ENCODE measurements at regions not wholly inside any gene's neighbourhood (a gene's known extent, or its start where the extent isn't known, plus 50 kb on each side); places are given as distances from the start of the nearest gene placed in this dataset.

DNA sequence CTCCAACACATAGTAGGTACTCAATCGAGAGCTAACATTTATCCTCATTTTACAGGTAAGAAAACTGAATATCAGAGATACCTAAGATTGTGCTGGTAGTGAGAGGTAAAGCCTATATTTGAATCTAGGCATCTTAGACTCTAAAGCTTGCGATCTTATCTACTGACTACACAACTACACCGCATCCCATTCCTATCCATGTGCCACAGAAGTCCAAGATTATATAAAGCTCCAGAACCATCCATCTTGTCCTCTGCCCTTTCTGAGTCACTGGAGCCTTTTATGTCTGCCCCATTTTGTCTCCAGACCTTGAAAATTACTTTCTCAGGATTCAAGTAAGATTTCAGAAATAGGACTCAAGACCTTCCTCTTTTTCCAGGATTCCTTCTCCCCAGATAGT, 84.4 kb downstream of the OR5AK2 start:
- H2AFZ ChIP-seq (ENCODE audit: low read depth) = no peak overlapping the region
- H3K79me2 ChIP-seq (ENCODE audit: insufficient read depth, low read depth) = no peaks in the 10 kb centered on the region
- no peak overlapping the region for H3K9ac ChIP-seq
- H4K20me1 ChIP-seq (ENCODE audit: insufficient read depth) = no peaks in the 10 kb centered on the region
- no peaks in the 10 kb centered on the region for H3K27me3 ChIP-seq (ENCODE audit: insufficient read depth, low read depth)
- no peak overlapping the region for H3K4me2 ChIP-seq
- H3K27ac ChIP-seq = no peak overlapping the region
- no peaks in the 10 kb centered on the region for H3K36me3 ChIP-seq (ENCODE audit: insufficient read depth)
- no peaks in the 10 kb centered on the region for H3K4me1 ChIP-seq (ENCODE audit: low read depth, poor library complexity, severe bottlenecking)
- TF ChIP-seq, protein P1, sequence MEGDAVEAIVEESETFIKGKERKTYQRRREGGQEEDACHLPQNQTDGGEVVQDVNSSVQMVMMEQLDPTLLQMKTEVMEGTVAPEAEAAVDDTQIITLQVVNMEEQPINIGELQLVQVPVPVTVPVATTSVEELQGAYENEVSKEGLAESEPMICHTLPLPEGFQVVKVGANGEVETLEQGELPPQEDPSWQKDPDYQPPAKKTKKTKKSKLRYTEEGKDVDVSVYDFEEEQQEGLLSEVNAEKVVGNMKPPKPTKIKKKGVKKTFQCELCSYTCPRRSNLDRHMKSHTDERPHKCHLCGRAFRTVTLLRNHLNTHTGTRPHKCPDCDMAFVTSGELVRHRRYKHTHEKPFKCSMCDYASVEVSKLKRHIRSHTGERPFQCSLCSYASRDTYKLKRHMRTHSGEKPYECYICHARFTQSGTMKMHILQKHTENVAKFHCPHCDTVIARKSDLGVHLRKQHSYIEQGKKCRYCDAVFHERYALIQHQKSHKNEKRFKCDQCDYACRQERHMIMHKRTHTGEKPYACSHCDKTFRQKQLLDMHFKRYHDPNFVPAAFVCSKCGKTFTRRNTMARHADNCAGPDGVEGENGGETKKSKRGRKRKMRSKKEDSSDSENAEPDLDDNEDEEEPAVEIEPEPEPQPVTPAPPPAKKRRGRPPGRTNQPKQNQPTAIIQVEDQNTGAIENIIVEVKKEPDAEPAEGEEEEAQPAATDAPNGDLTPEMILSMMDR (conservative IDR thresholded peaks at IDR 0.05; ENCODE audit: low read depth, low read length) = no peak
- no peak overlapping the region for H3K4me3 ChIP-seq (IDR thresholded peaks at IDR 0.05; ENCODE audit: insufficient read depth, low read depth, low read length)

DNA sequence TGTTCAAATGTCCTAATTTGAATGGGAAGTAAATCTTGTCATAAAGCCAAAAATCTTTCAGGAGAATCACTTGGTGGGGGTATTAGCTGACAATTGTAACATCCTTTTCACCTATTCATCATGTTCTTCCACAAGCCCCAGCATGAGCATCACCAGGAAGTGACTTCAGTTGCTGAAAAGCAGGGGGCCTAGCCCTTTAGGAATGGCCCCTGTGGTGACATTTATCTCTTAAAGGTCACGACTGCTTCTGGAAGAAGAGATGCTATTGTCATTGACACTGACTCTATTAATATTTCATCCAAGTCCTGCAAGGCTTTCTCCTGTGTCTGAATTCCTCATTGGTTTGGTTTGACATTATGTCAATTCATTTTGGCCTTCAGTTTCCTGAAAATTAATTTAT, 92.6 kb downstream of the OR5AK2 start:
- no peak overlapping the region for H2AFZ ChIP-seq (ENCODE audit: low read depth)
- no peaks in the 10 kb centered on the region for H3K79me2 ChIP-seq (ENCODE audit: insufficient read depth, low read depth)
- no peak overlapping the region for H3K4me3 ChIP-seq (IDR thresholded peaks at IDR 0.05; ENCODE audit: insufficient read depth, low read depth, low read length)
- TF ChIP-seq, protein P1 (conservative IDR thresholded peaks at IDR 0.05; ENCODE audit: low read depth, low read length) = no peak
- no peaks in the 10 kb centered on the region for H3K4me1 ChIP-seq (ENCODE audit: low read depth, poor library complexity, severe bottlenecking)
- H3K36me3 ChIP-seq (ENCODE audit: insufficient read depth) = no peaks in the 10 kb centered on the region
- H3K4me2 ChIP-seq = no peak overlapping the region
- H3K9ac ChIP-seq = no peak overlapping the region
- no peaks in the 10 kb centered on the region for H4K20me1 ChIP-seq (ENCODE audit: insufficient read depth)
- no peak overlapping the region for H3K27ac ChIP-seq
- no peaks in the 10 kb centered on the region for H3K27me3 ChIP-seq (ENCODE audit: insufficient read depth, low read depth)

DNA sequence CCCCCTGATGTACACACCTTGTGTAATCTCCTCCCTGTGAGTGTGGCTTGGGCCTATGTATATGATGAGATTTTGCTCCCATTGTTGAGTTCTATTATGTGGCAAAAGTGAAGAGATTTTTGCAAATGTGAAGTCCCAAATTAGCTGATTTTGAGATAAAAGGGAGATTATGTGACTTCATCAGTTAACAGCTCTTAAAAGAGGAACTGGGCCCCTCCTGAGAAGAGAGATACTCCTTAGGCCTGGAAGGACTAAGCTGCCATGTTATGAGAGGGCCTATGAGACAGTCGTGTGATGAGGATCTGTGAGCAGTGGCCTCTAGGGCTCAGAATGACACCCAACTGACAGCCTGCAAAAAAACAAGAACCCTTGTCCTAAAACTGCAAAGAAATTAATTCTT, 93.4 kb downstream of the OR5AK2 start:
- Histone ChIP-seq H3K4me3 (IDR thresholded peaks at IDR 0.05; ENCODE audit: insufficient read depth, low read depth, low read length) (no peak overlapping the region), H2AFZ (ENCODE audit: low read depth) (no peak overlapping the region), H3K27me3 (ENCODE audit: insufficient read depth, low read depth) (no peaks in the 10 kb centered on the region), H3K27ac (no peak overlapping the region), H4K20me1 (ENCODE audit: insufficient read depth) (no peaks in the 10 kb centered on the region), H3K4me1 (ENCODE audit: low read depth, poor library complexity, severe bottlenecking) (no peaks in the 10 kb centered on the region), H3K9ac (no peak overlapping the region), H3K36me3 (ENCODE audit: insufficient read depth) (no peaks in the 10 kb centered on the region), H3K79me2 (ENCODE audit: insufficient read depth, low read depth) (no peaks in the 10 kb centered on the region), H3K4me2 (no peak overlapping the region)
- TF ChIP-seq, protein P1 (conservative IDR thresholded peaks at IDR 0.05; ENCODE audit: low read depth, low read length) = no peak

DNA sequence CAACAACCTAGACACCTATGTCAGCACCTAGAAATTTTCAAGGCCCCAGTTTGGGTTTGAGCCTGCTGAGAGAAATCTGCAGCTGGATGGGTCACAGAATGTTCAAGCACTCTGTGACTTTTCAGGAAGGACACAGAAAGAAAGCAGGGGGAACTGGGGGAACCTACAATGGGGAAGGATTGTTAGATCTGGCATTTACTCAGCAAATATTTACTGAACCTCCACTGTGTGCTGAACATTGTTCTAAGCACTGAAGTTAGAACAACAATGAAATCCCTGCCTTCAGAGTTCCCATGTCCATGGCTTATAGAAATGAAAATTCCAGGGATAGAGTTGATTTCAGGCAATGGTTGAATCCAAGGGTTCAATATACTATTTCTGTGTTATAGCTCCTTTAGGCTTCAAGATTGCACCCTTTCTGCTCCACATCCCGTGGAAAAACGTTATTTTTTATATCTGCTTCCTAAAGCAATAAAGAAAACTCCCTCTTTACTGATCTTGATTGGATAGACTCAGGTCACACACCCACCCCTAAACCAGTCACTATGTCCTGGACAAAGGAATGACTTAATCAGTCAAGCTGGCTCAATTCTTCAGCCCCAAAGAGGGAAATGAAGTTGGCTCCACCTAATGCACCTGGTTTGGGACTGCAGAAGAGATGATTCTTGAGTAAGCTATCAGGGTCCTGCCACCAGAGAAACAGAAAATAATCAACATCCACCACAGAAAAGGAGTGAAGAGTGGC, 95.1 kb downstream of the OR5AK2 start:
- H3K27me3 ChIP-seq (ENCODE audit: insufficient read depth, low read depth) = no peaks in the 10 kb centered on the region
- H3K27ac ChIP-seq = no peak overlapping the region
- TF ChIP-seq, protein P1 (conservative IDR thresholded peaks at IDR 0.05; ENCODE audit: low read depth, low read length) = no peak
- H3K79me2 ChIP-seq (ENCODE audit: insufficient read depth, low read depth) = no peaks in the 10 kb centered on the region
- no peak overlapping the region for H3K4me2 ChIP-seq
- no peak overlapping the region for H2AFZ ChIP-seq (ENCODE audit: low read depth)
- H4K20me1 ChIP-seq (ENCODE audit: insufficient read depth) = no peaks in the 10 kb centered on the region
- no peaks in the 10 kb centered on the region for H3K4me1 ChIP-seq (ENCODE audit: low read depth, poor library complexity, severe bottlenecking)
- H3K9ac ChIP-seq = no peak overlapping the region
- H3K4me3 ChIP-seq (IDR thresholded peaks at IDR 0.05; ENCODE audit: insufficient read depth, low read depth, low read length) = no peak overlapping the region
- H3K36me3 ChIP-seq (ENCODE audit: insufficient read depth) = no peaks in the 10 kb centered on the region
